NOMO-1 treated with DMSO at 0.1 percent for 48 hours (cell line): ENCODE measurements at regions not wholly inside any gene's neighbourhood (a gene's known extent, or its start where the extent isn't known, plus 50 kb on each side); places are given as distances from the start of the nearest gene placed in this dataset.

Experiments
- DNase-seq: peaks from one replicate; lab custom pipeline; 2025; ENCODE audit not compliant: unreplicated experiment; lab: John Stamatoyannopoulos, UW

DNA sequence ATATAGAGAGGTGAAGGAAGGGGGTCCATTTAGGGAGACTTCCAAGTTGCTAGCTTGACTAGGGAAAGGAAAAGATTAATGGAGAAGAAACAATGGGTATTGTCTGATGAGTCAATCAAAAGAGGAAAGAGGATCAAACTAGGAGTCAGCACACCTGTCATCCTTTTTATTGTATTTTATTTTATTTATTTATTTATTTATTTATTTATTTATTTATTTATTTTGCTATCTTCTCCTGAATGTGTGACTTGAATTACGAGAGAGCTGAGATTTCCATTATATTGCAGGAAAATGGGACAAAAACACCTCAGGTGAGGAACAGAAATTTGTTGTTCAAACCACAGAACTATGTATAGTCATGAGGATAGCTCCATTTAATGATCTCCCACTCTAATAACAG lies 58.9 kb downstream of the NUDT11 start:
- DNase-seq = no peak

DNA sequence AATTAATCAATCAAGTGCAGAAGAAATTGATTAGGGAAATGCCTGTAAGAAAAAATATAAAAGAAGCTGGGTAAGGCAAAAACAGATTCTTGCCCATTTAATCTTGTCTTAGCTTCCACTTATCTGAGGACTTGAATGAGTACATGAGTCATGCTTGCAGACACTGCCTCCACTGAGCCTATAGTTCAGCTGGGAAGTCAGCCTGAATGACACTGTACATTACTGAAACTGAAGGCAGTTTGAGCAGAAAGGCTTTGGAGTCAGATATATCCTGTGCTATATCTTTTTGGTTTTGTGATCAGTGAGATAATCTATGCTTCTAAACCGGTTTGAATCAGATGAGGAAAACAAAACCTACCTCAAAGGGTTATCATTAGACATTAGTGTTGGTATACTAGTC lies 61.3 kb downstream of the NUDT11 start:
- DNase-seq = no peak

DNA sequence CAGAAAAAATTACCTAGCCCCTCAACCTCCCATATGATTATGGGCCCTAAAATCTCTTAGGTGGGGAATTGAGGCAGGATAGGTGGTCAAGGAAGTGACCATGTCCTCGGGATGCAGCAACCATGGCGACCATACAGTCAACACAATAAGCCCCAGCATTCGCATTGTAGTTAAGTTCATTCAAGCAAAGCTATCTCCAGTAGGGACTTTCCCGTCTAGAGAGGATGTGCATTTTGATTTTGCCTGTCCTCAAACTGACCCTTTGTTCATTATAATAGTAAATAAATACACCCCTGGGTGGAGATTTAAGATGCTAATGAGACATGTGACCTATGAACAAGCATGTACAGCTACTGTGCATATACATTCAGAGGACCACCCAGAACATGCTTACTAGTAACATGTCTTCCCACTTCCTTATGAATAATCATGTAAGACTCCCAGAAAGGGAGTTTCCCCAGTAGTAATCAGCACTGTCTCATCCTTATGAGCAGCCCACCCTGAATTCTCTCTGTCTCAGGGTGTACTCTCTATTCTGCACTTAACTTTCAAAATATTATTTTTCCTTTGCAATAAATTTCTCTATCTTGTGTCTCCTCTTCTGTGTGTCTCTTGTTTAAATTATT lies 74.3 kb downstream of the NUDT11 start:
- no peak for DNase-seq

DNA sequence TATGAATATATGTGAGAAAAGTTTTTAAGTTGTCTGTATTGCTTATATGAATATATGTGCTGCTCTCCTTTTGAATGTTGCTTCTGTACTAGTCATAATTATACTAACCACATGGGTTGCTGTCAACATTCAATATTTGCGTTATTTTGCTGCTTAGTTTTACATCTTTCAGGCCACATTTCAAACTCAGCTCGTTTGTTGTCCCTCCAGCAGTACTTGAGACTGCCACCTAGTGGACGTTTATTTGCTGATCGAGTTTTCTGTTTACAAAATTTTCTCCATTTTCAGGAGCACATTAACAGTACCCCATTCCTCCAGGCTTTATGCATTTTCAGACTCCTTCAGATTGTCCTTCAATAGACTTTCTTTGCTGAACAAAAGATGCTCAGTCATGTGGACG lies 75.8 kb downstream of the NUDT11 start:
- DNase-seq = peak; percentile 41

DNA sequence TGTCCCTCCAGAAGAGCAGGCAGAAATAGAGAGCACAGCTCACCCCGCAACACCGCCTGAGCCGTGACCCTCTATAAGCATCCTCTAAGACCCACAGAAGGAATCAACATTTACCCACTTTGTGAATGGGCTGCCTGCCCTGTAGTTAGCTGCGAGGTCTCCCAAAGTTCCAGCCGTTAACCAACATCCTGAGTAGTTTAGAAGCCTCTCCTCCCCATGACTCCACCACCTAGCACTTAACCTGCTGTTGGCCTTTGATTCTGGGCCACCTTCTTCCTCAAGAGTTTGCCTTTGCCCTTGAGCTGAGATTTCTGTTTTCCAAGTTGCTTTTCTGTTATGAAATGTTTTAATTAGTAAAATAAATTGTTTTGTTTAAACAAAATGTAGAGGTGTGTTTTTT lies 75.8 kb downstream of the NUDT10 start:
- no peak for DNase-seq

DNA sequence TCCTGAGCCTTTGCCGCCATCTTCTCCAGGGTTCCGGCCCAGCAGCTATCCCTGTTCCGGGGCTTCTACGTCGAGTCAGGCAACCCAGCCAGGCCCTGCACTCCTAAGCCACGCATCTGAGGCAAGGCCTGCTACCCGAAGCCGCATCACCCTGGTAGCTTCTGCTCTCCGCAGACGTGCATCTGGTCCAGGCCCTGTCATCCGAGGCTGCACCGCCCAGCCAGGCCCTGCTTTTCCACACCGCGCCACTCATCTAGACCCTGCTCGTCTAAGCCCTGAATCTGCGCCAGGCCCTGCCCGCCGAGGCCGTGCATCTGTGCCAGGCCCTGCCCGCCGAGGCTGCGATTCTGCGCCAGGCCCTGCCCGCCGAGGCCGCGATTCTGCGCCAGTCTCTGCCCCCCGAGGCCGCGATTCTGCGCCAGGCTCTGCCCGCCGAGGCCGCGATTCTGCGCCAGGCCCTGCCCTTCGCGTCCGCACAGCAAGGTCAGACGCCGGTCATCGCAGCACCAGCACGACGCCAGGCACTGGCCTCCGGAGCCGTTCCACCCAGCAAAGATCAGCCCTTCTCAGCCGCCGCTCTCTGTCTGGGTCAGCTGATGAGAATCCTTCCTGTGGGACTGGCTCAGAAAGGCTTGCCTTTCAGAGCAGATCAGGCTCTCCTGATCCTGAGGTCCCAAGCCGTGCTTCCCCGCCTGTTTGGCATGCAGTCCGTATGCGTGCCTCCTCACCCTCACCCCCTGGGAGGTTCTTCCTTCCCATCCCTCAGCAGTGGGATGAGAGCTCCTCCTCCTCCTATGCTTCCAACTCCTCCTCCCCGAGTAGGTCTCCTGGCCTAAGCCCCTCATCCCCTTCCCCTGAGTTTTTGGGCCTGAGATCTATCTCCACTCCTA lies 75.1 kb downstream of the NUDT10 start:
- DNase-seq = no peak

DNA sequence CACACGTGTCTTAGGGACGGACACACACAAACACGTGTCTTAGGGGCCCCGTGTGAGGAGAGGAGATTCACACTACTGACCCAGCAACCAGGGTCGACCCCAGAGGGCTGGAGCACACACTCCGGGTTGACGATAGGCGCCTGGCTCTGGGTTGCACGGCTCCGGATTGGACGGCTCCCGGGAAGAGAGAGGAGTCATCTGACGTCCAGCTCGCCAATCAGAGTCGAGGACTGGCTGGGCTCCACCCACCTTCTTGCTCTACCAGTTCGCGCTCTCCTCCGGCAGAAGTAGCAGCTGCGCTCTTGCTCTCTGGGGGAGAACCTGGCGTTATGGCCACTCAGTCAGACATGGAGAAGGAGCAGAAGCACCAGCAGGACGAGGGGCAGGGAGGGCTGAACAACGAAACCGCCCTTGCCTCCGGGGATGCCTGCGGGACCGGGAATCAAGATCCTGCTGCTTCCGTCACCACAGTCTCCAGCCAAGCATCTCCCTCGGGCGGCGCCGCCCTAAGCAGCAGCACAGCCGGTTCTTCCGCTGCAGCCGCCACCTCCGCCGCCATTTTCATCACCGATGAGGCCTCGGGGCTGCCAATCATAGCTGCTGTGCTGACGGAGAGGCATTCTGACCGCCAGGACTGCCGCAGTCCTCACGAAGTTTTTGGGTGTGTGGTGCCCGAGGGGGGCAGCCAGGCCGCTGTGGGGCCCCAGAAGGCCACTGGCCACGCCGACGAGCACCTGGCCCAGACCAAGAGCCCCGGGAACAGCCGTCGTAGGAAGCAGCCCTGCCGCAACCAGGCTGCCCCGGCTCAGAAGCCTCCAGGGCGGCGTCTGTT lies 74.3 kb downstream of the NUDT10 start:
- no peak for DNase-seq

DNA sequence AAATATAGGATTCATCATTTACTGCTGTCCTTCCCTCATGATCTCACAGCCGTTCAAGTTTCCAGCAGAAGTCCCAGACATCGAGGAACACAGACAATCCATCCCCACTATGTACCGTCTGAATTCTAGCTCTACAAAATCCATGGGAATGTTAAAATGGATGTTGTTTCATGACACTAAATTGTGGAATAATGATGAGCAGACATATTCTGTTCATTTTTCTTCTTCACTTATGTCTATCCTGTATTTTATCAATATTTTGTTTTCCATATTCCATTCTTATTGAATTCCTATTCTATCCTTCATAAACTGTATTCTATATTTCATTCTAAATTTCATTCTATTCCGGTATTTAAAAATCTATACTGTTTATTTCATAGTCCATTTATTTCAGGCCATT lies 71.8 kb downstream of the NUDT10 start:
- no peak for DNase-seq

DNA sequence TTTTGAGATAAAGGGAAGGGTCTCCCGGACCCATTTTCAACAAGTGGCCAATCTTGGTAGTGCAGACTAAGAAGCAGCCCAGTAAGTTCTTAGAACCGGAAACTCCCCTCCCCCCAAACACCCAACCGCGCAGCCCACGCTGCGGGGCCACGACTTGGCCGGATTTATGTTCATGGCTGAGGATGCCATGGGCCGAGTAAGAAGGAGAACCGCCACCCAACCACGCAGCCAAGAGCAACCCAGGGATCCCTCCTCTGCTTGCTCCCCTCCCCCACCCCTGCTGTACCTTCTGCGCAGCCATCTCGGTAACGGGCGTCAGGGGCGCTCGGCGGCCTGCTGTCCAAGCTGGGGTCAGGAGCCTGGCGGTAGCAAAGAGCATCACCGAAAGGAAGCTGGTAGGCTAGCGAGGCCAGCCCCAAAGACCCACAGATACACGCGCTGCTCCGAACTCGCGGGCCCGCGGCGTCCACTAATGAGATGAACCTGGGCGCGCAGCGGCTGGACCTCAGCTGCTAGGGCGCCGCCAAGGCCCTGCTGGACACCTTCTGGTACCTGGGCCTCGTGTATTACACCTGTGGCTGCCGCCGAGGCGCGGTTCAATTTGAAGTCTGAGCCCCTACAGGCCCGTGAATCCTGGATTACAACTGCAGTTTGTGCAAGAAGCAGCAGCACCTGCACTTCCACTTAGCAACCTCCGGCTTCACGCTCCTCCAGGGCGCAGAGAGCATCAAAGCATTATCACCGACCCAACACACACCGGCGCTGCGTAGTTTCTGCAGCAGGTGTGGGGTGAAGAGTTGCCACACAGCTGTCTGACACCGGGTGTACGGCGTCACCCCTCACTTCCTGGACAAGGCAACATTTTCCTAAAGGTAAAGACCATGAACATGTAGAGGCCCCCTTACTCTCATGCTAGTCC lies 63.4 kb downstream of the NUDT10 start:
- no peak for DNase-seq

DNA sequence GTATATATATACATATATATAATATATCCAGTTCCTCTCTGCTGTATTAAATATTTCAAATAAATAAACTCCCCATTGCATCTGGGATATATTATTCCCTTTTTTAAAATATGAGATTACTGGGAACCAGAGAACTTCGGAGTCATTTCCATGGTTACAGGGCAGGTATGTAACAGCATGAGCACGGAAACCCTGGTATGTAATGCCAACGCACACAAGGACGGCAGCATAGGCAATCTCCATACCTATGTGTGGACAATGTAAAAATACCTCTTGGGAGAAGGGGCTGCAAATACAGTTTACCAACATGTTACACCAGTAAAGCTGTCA lies 62.8 kb downstream of the NUDT10 start:
- DNase-seq = no peak
